ENCODE measurements at regions not wholly inside any gene's neighbourhood (a gene's known extent, or its start where the extent isn't known, plus 50 kb on each side); places are given as distances from the start of the nearest gene placed in this dataset.

- no peaks in the 10 kb centered on the region for H3K36me3 ChIP-seq (ENCODE audit: control insufficient read depth in 5 of 5, insufficient read depth in 5 of 5, low read length in 5 of 5)
- H3K9me3 ChIP-seq (ENCODE audit: control insufficient read depth in 5 of 5, low read length in 5 of 5) = peaks cover 0 to 6% (median 0%) of the 10 kb centered on the region in 5 donors
- H3K4me1 ChIP-seq (ENCODE audit: control insufficient read depth in 5 of 5, insufficient read depth in 5 of 5, low read length in 5 of 5) = no peaks in the 10 kb centered on the region
- H3K9ac ChIP-seq (ENCODE audit: low read length in 5 of 5) = no peak overlapping the region
- no peak overlapping the region for H3K4me3 ChIP-seq (ENCODE audit: low read depth in 1 of 5, low read length in 5 of 5)
- no peaks in the 10 kb centered on the region for H3K27me3 ChIP-seq (ENCODE audit: control insufficient read depth in 5 of 5, insufficient read depth in 4 of 5, low read length in 5 of 5)
- no peak overlapping the region for H3K27ac ChIP-seq (ENCODE audit: low read depth, low read length)
Measured at GRCh38 chr17:13939222-13939621, 130.1 kb upstream of the COX10 start.

- Histone ChIP-seq H3K27ac (ENCODE audit: low read depth, low read length) (no peak overlapping the region), H3K27me3 (ENCODE audit: control insufficient read depth in 5 of 5, insufficient read depth in 4 of 5, low read length in 5 of 5) (no peaks in the 10 kb centered on the region), H3K4me3 (ENCODE audit: low read depth in 1 of 5, low read length in 5 of 5) (no peak overlapping the region), H3K9me3 (ENCODE audit: control insufficient read depth in 5 of 5, low read length in 5 of 5) (peaks cover 0 to 6% (median 0%) of the 10 kb centered on the region in 5 donors), H3K4me1 (ENCODE audit: control insufficient read depth in 5 of 5, insufficient read depth in 5 of 5, low read length in 5 of 5) (no peaks in the 10 kb centered on the region), H3K9ac (ENCODE audit: low read length in 5 of 5) (no peak overlapping the region), H3K36me3 (ENCODE audit: control insufficient read depth in 5 of 5, insufficient read depth in 5 of 5, low read length in 5 of 5) (no peaks in the 10 kb centered on the region)
Measured at GRCh38 chr17:13940858-13941665, 128.2 kb upstream of the COX10 start.

GRCh38 chr17:13941781-13942180 is 127.5 kb upstream of the COX10 start:
- H3K4me3 ChIP-seq (ENCODE audit: low read depth in 1 of 5, low read length in 5 of 5) = no peak overlapping the region
- peaks cover 0 to 6% (median 0%) of the 10 kb centered on the region in 5 donors for H3K9me3 ChIP-seq (ENCODE audit: control insufficient read depth in 5 of 5, low read length in 5 of 5)
- H3K36me3 ChIP-seq (ENCODE audit: control insufficient read depth in 5 of 5, insufficient read depth in 5 of 5, low read length in 5 of 5) = no peaks in the 10 kb centered on the region
- H3K27me3 ChIP-seq (ENCODE audit: control insufficient read depth in 5 of 5, insufficient read depth in 4 of 5, low read length in 5 of 5) = no peaks in the 10 kb centered on the region
- no peak overlapping the region for H3K27ac ChIP-seq (ENCODE audit: low read depth, low read length)
- no peaks in the 10 kb centered on the region for H3K4me1 ChIP-seq (ENCODE audit: control insufficient read depth in 5 of 5, insufficient read depth in 5 of 5, low read length in 5 of 5)
- no peak overlapping the region for H3K9ac ChIP-seq (ENCODE audit: low read length in 5 of 5)

GRCh38 chr17:13943909-13944308 is 125.4 kb upstream of the COX10 start:
- Histone ChIP-seq H3K9ac (ENCODE audit: low read length in 5 of 5) (no peak overlapping the region), H3K4me1 (ENCODE audit: control insufficient read depth in 5 of 5, insufficient read depth in 5 of 5, low read length in 5 of 5) (no peaks in the 10 kb centered on the region), H3K4me3 (ENCODE audit: low read depth in 1 of 5, low read length in 5 of 5) (no peak overlapping the region), H3K36me3 (ENCODE audit: control insufficient read depth in 5 of 5, insufficient read depth in 5 of 5, low read length in 5 of 5) (no peaks in the 10 kb centered on the region), H3K9me3 (ENCODE audit: control insufficient read depth in 5 of 5, low read length in 5 of 5) (peaks cover 0 to 6% (median 0%) of the 10 kb centered on the region in 5 donors), H3K27me3 (ENCODE audit: control insufficient read depth in 5 of 5, insufficient read depth in 4 of 5, low read length in 5 of 5) (no peaks in the 10 kb centered on the region), H3K27ac (ENCODE audit: low read depth, low read length) (no peak overlapping the region)

- H3K36me3 ChIP-seq (ENCODE audit: control insufficient read depth in 5 of 5, insufficient read depth in 5 of 5, low read length in 5 of 5) = no peaks in the 10 kb centered on the region
- no peaks in the 10 kb centered on the region for H3K9me3 ChIP-seq (ENCODE audit: control insufficient read depth in 5 of 5, low read length in 5 of 5)
- H3K9ac ChIP-seq (ENCODE audit: low read length in 5 of 5) = no peak overlapping the region
- no peaks in the 10 kb centered on the region for H3K4me1 ChIP-seq (ENCODE audit: control insufficient read depth in 5 of 5, insufficient read depth in 5 of 5, low read length in 5 of 5)
- H3K4me3 ChIP-seq (ENCODE audit: low read depth in 1 of 5, low read length in 5 of 5) = no peak overlapping the region
- H3K27ac ChIP-seq (ENCODE audit: low read depth, low read length) = no peak overlapping the region
- H3K27me3 ChIP-seq (ENCODE audit: control insufficient read depth in 5 of 5, insufficient read depth in 4 of 5, low read length in 5 of 5) = no peaks in the 10 kb centered on the region
Measured at GRCh38 chr17:13947499-13947898, 121.8 kb upstream of the COX10 start.

GRCh38 chr17:13952009-13952750 is 117.1 kb upstream of the COX10 start:
- Histone ChIP-seq H3K27me3 (ENCODE audit: control insufficient read depth in 5 of 5, insufficient read depth in 4 of 5, low read length in 5 of 5) (no peaks in the 10 kb centered on the region), H3K9ac (ENCODE audit: low read length in 5 of 5) (no peak overlapping the region), H3K4me3 (ENCODE audit: low read depth in 1 of 5, low read length in 5 of 5) (no peak overlapping the region), H3K36me3 (ENCODE audit: control insufficient read depth in 5 of 5, insufficient read depth in 5 of 5, low read length in 5 of 5) (no peaks in the 10 kb centered on the region), H3K27ac (ENCODE audit: low read depth, low read length) (no peak overlapping the region), H3K4me1 (ENCODE audit: control insufficient read depth in 5 of 5, insufficient read depth in 5 of 5, low read length in 5 of 5) (no peaks in the 10 kb centered on the region), H3K9me3 (ENCODE audit: control insufficient read depth in 5 of 5, low read length in 5 of 5) (no peaks in the 10 kb centered on the region)

GRCh38 chr17:13953841-13954240 is 115.5 kb upstream of the COX10 start:
- no peaks in the 10 kb centered on the region for H3K4me1 ChIP-seq (ENCODE audit: control insufficient read depth in 5 of 5, insufficient read depth in 5 of 5, low read length in 5 of 5)
- H3K4me3 ChIP-seq (ENCODE audit: low read depth in 1 of 5, low read length in 5 of 5) = no peak overlapping the region
- H3K27me3 ChIP-seq (ENCODE audit: control insufficient read depth in 5 of 5, insufficient read depth in 4 of 5, low read length in 5 of 5) = no peaks in the 10 kb centered on the region
- no peaks in the 10 kb centered on the region for H3K36me3 ChIP-seq (ENCODE audit: control insufficient read depth in 5 of 5, insufficient read depth in 5 of 5, low read length in 5 of 5)
- no peak overlapping the region for H3K9ac ChIP-seq (ENCODE audit: low read length in 5 of 5)
- H3K27ac ChIP-seq (ENCODE audit: low read depth, low read length) = no peak overlapping the region
- no peaks in the 10 kb centered on the region for H3K9me3 ChIP-seq (ENCODE audit: control insufficient read depth in 5 of 5, low read length in 5 of 5)

GRCh38 chr17:13957636-13958035 is 111.7 kb upstream of the COX10 start:
- Histone ChIP-seq H3K27ac (ENCODE audit: low read depth, low read length) (no peak overlapping the region), H3K4me3 (ENCODE audit: low read depth in 1 of 5, low read length in 5 of 5) (no peak overlapping the region), H3K9ac (ENCODE audit: low read length in 5 of 5) (no peak overlapping the region), H3K9me3 (ENCODE audit: control insufficient read depth in 5 of 5, low read length in 5 of 5) (no peaks in the 10 kb centered on the region), H3K4me1 (ENCODE audit: control insufficient read depth in 5 of 5, insufficient read depth in 5 of 5, low read length in 5 of 5) (no peaks in the 10 kb centered on the region), H3K27me3 (ENCODE audit: control insufficient read depth in 5 of 5, insufficient read depth in 4 of 5, low read length in 5 of 5) (no peaks in the 10 kb centered on the region), H3K36me3 (ENCODE audit: control insufficient read depth in 5 of 5, insufficient read depth in 5 of 5, low read length in 5 of 5) (no peaks in the 10 kb centered on the region)

GRCh38 chr17:13958773-13959172 is 110.5 kb upstream of the COX10 start:
- no peak overlapping the region for H3K4me3 ChIP-seq (ENCODE audit: low read depth in 1 of 5, low read length in 5 of 5)
- no peaks in the 10 kb centered on the region for H3K27me3 ChIP-seq (ENCODE audit: control insufficient read depth in 5 of 5, insufficient read depth in 4 of 5, low read length in 5 of 5)
- no peak overlapping the region for H3K9ac ChIP-seq (ENCODE audit: low read length in 5 of 5)
- H3K9me3 ChIP-seq (ENCODE audit: control insufficient read depth in 5 of 5, low read length in 5 of 5) = no peaks in the 10 kb centered on the region
- H3K36me3 ChIP-seq (ENCODE audit: control insufficient read depth in 5 of 5, insufficient read depth in 5 of 5, low read length in 5 of 5) = no peaks in the 10 kb centered on the region
- H3K27ac ChIP-seq (ENCODE audit: low read depth, low read length) = no peak overlapping the region
- no peaks in the 10 kb centered on the region for H3K4me1 ChIP-seq (ENCODE audit: control insufficient read depth in 5 of 5, insufficient read depth in 5 of 5, low read length in 5 of 5)

GRCh38 chr17:13961265-13961664 is 108.0 kb upstream of the COX10 start:
- no peaks in the 10 kb centered on the region for H3K9me3 ChIP-seq (ENCODE audit: control insufficient read depth in 5 of 5, low read length in 5 of 5)
- no peaks in the 10 kb centered on the region for H3K4me1 ChIP-seq (ENCODE audit: control insufficient read depth in 5 of 5, insufficient read depth in 5 of 5, low read length in 5 of 5)
- H3K27ac ChIP-seq (ENCODE audit: low read depth, low read length) = no peak overlapping the region

More at GRCh38 chr17:13961265-13961664, 108.0 kb upstream of the COX10 start:
- H3K4me3 ChIP-seq (ENCODE audit: low read depth in 1 of 5, low read length in 5 of 5) = no peak overlapping the region
- H3K36me3 ChIP-seq (ENCODE audit: control insufficient read depth in 5 of 5, insufficient read depth in 5 of 5, low read length in 5 of 5) = no peaks in the 10 kb centered on the region
- H3K9ac ChIP-seq (ENCODE audit: low read length in 5 of 5) = no peak overlapping the region
- H3K27me3 ChIP-seq (ENCODE audit: control insufficient read depth in 5 of 5, insufficient read depth in 4 of 5, low read length in 5 of 5) = no peaks in the 10 kb centered on the region
